GM12874 (cell line): ENCODE measurements at regions not wholly inside any gene's neighbourhood (a gene's known extent, or its start where the extent isn't known, plus 50 kb on each side); places are given as distances from the start of the nearest gene placed in this dataset.

Experiments used
- TF ChIP-seq, protein P1 (sequence below): IDR thresholded peaks from 2 replicates; pipeline ENCODE4 v1.5.1; 2011; ENCODE audit warnings: low read depth, mild to moderate bottlenecking, control low read depth, low read length, moderate library complexity; ENCODE audit not compliant: insufficient read depth

DNA sequence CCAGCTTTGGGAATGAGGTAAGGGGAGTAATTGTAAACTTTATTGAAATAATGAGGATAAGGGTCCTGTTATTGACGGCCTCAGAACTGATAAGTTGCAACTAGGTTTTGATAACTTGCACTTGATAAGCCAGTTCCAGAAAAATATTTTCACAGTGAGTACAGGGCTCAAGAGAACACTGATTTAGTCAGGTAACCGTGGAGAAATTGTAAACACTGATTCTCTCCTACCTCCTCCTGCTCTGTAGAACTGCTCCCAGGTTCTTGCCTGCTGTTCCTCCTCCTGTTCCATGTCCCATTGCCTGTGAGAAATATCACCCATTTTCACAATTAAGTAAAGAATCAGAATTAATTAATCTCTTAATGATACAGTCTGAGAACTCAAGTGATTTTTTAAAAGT, 55.0 kb upstream of the CXXC4 start:
- TF ChIP-seq, protein P1, sequence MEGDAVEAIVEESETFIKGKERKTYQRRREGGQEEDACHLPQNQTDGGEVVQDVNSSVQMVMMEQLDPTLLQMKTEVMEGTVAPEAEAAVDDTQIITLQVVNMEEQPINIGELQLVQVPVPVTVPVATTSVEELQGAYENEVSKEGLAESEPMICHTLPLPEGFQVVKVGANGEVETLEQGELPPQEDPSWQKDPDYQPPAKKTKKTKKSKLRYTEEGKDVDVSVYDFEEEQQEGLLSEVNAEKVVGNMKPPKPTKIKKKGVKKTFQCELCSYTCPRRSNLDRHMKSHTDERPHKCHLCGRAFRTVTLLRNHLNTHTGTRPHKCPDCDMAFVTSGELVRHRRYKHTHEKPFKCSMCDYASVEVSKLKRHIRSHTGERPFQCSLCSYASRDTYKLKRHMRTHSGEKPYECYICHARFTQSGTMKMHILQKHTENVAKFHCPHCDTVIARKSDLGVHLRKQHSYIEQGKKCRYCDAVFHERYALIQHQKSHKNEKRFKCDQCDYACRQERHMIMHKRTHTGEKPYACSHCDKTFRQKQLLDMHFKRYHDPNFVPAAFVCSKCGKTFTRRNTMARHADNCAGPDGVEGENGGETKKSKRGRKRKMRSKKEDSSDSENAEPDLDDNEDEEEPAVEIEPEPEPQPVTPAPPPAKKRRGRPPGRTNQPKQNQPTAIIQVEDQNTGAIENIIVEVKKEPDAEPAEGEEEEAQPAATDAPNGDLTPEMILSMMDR: no peak

DNA sequence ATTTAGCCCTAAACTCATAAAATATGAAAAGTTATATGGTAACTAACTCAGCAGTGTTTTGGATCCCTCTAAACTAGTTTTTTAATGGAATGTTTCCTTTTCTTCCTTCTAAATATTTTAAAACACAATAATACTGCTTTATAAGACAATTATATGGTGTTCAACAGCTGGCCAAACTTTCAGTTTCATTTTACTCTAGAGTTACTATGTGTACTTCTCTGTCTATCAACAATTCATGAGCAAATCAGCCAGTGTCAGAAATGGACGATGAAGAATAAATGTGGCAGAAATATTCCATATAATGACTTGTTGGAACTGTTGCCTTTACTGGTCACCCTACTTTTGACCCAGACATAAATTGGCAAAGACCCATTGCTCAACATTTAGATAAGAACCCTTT, 64.8 kb upstream of the CXXC4 start:
- TF ChIP-seq, protein P1: no peak

DNA sequence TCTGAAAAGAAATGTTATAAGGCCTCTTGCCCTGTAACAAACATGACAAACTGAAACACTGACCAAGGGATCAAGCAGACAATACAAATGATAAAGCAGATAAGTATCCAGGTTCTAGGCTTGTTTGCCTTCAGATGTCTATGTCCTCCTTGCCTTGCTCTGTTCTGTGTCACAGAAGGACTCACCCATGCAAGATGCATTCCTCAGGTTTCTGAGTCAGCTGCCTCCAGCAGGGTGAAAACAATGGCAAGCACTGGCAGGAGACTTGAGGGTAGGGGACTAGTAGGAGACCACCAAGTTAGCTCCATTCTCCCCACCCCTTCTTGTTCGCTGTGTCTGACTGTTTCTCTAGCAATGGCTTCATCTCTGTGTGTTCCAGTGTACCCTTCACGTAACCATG, 76.6 kb upstream of the CXXC4 start:
- TF ChIP-seq, protein P1: no peak

DNA sequence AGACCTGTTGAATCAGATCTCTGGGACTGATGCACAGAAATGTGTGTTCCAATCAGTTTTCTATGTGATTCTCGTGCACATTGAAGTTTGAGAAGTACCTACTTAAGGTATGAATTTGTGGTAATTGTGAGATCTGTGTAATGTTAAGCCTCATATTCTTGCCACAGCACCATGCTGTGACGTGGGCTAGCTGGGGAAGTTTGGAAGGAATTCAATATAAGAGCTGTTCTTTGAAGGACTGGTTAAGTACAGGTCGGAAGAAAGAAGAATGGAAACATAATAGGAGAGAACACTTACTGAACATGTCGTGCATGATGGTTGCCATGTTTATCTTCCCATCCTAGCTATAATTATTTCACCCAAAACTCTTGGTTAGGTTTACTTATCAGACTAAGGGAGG, 79.7 kb upstream of the CXXC4 start:
- TF ChIP-seq, protein P1: no peak

DNA sequence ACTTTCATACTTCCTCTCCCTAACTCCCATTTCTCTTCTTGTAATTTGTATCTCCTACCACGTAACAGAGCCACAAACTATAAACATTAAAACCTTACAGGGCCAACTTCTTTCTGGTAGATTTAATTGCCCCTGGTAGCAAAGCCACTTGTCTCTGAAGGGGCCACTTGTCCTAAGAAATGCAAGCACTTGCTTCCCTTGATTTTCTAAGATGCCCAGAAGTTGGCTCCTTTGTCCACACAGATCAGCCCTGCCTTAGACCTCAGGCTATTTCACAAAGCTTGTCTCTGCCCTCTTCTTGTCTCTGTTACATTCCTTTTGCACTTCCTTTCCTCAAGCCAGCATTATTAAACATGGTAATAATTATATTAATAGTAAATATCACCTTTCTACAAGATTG, 80.6 kb upstream of the CXXC4 start:
- TF ChIP-seq, protein P1: no peak

DNA sequence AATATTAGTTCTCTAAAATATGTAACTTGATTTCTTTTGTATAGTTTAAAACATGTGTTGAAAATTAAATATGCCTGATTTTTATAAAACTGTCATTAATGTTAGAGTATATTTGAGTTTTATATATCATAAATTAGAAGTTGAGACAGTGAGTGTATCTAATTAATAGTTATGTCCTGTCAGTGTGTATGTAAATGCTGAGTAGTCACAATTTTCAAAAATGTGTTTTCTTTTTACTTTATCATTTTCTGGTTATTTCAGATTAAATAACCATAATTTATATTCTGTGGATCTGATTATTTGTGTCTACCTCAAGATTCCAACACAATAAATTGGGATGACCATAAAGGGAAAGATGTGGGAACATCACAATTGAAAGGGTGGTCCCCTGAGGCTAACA, 82.7 kb upstream of the CXXC4 start:
- TF ChIP-seq, protein P1: no peak

DNA sequence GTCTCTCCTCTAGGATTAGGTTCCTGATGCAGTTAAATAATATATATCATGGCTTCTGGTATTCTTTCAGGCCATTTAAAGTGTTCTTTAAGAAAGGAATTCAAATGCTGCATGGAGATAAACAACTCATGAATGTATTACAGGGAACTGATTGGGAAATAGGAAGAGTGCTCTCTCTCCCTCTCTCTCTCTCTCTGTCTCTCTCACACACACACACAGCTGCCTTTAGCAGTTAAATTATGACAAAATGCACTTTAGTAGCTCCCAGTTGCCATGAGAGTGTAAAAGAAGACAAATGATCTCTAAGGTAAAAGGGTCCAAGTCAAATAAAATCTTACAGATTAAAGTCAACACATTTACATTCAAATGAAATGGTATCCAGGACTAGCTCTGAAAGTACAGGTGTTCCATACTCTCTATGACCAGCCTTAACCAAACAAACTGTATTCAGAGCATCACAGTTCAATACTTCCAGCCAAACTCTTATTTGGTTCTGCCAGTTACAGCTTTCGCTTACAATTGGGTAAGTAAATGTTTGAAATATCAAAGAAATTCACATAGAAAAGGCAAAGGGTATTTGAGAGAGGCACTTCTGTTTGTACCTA, 94.7 kb upstream of the CXXC4 start:
- TF ChIP-seq, protein P1: no peak

DNA sequence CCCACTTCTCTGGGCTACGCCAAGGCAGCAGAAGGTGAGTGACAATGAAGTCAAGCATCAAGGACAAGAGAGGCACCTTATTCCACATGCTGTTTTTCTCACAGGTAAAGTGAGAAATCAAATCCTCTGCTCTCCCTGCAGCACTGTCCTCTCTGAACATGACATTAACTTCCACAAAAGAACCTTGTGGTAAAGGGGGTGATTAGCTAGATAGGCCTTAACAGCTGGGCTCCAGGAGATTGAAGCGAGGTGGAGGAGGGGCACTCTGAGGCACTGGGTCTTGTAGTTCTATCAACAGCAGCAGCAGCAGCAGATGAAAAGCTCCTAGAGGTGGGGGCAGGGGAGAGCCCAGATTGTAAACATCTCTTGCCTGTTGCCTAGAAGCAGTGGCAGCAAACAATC, 96.8 kb upstream of the CXXC4 start:
- TF ChIP-seq, protein P1: no peak
